ENCODE measurements at regions not wholly inside any gene's neighbourhood (a gene's known extent, or its start where the extent isn't known, plus 50 kb on each side); places are given as distances from the start of the nearest gene placed in this dataset.

DNA sequence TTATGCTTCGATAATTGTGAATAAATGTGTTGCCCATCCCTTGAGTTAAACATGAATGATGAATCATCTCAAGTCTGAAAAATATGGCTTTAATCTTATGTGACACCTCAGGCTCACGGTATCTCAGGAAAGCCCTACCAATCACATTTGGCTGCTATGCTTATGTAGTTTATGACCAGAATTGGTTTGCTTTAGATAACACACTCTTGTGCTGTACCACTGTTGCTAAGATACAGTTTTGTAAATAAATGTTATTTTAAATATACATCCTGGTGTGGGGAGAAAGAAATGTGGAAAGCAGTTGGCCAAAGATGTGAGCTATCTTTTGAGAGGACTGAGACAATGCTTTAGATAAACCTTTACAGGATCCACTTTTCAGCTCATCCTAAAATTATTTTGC lies 63.2 kb downstream of the NPY1R start:
- TF ChIP-seq EP300 (IDR thresholded peaks at IDR 0.05; ENCODE audit: low read depth) (no peak), CTCF (IDR thresholded peaks at IDR 0.05) (no peak), POLR2A (IDR thresholded peaks at IDR 0.05) (no peak), POLR2AphosphoS5 (IDR thresholded peaks at IDR 0.05) (no peak)
